Glutamatergic neuron (in vitro differentiated cells): ENCODE measurements at regions not wholly inside any gene's neighbourhood (a gene's known extent, or its start where the extent isn't known, plus 50 kb on each side); places are given as distances from the start of the nearest gene placed in this dataset.

Experiments
- DNase-seq: peaks from one replicate; pipeline ENCODE4 v3.0.0; 2022
- H3K27ac Mint-ChIP-seq: one replicate; pipeline ENCODE4 v1.8.0; 2020; ENCODE audit warnings: mild to moderate bottlenecking, mixed read lengths, inconsistent platforms; ENCODE audit not compliant: unreplicated experiment
- H3K27me3 Mint-ChIP-seq: one replicate; pipeline ENCODE4 v1.8.0; 2020; ENCODE audit warnings: mild to moderate bottlenecking, moderate library complexity, mixed read lengths, inconsistent platforms; ENCODE audit not compliant: unreplicated experiment
- H3K36me3 Mint-ChIP-seq: one replicate; pipeline ENCODE4 v1.8.0; 2020; ENCODE audit warnings: mild to moderate bottlenecking, mixed read lengths, inconsistent platforms; ENCODE audit not compliant: unreplicated experiment
- H3K4me1 Mint-ChIP-seq: one replicate; pipeline ENCODE4 v1.8.0; 2020; ENCODE audit warnings: mild to moderate bottlenecking, low read depth, mixed read lengths, inconsistent platforms; ENCODE audit not compliant: unreplicated experiment
- H3K4me3 Mint-ChIP-seq: one replicate; pipeline ENCODE4 v1.8.0; 2020; ENCODE audit warnings: mild to moderate bottlenecking, mixed read lengths, inconsistent platforms; ENCODE audit not compliant: unreplicated experiment
- H3K9me3 Mint-ChIP-seq: one replicate; pipeline ENCODE4 v1.8.0; 2020; ENCODE audit warnings: mild to moderate bottlenecking, moderate library complexity, mixed read lengths, inconsistent platforms; ENCODE audit not compliant: unreplicated experiment
- CTCF ChIP-seq: fragments of 200-600 bp; sonication (generic); IDR thresholded peaks from one replicate; pipeline ENCODE4 v1.5.0; 2021; ENCODE audit not compliant: partially characterized antibody, unreplicated experiment

GRCh38 chr1:94656967-94657366, 115.4 kb upstream of the F3 start:
- Mint-ChIP-seq H3K27ac (no peak overlapping the region), H3K4me3 (no peak overlapping the region), H3K4me1 (peaks cover 16% of the 10 kb centered on the region), H3K9me3 (peaks cover 2% of the 10 kb centered on the region), H3K36me3 (no peaks in the 10 kb centered on the region), H3K27me3 (peaks cover 6% of the 10 kb centered on the region)
- no peak for DNase-seq
- TF ChIP-seq CTCF = no peak

GRCh38 chr1:94654919-94655318, 113.4 kb upstream of the F3 start:
- TF ChIP-seq CTCF = no peak
- Mint-ChIP-seq H3K27me3 (peaks cover 6% of the 10 kb centered on the region), H3K9me3 (peaks cover 3% of the 10 kb centered on the region), H3K4me1 (peaks cover 7% of the 10 kb centered on the region), H3K27ac (no peak overlapping the region), H3K36me3 (no peaks in the 10 kb centered on the region), H3K4me3 (no peak overlapping the region)
- DNase-seq = no peak

GRCh38 chr1:94654459-94654858, 112.9 kb upstream of the F3 start:
- peaks cover 3% of the 10 kb centered on the region for H3K4me1 Mint-ChIP-seq
- no peak for TF ChIP-seq CTCF
- H3K27me3 Mint-ChIP-seq = peaks cover 6% of the 10 kb centered on the region
- no peak for DNase-seq
- no peak overlapping the region for H3K27ac Mint-ChIP-seq
- H3K36me3 Mint-ChIP-seq = no peaks in the 10 kb centered on the region
- H3K9me3 Mint-ChIP-seq = peaks cover 3% of the 10 kb centered on the region
- no peak overlapping the region for H3K4me3 Mint-ChIP-seq

GRCh38 chr1:94654031-94654430, 112.5 kb upstream of the F3 start:
- H3K9me3 Mint-ChIP-seq = peaks cover 1% of the 10 kb centered on the region
- TF ChIP-seq CTCF = no peak

GRCh38 chr1:94653454-94653853, 111.9 kb upstream of the F3 start:
- H3K36me3 Mint-ChIP-seq = no peaks in the 10 kb centered on the region
- peaks cover 2% of the 10 kb centered on the region for H3K4me1 Mint-ChIP-seq
- H3K4me3 Mint-ChIP-seq = no peak overlapping the region
- H3K9me3 Mint-ChIP-seq = peaks cover 1% of the 10 kb centered on the region
- DNase-seq = no peak
- H3K27me3 Mint-ChIP-seq = peaks cover 6% of the 10 kb centered on the region
- H3K27ac Mint-ChIP-seq = no peak overlapping the region
- TF ChIP-seq CTCF = no peak

More at GRCh38 chr1:94654031-94654430, 112.5 kb upstream of the F3 start:
- Mint-ChIP-seq H3K27ac (no peak overlapping the region), H3K27me3 (peaks cover 6% of the 10 kb centered on the region), H3K36me3 (no peaks in the 10 kb centered on the region), H3K4me1 (peaks cover 2% of the 10 kb centered on the region), H3K4me3 (no peak overlapping the region)
- DNase-seq = no peak
